Keratinocyte (primary cell): ENCODE measurements at regions not wholly inside any gene's neighbourhood (a gene's known extent, or its start where the extent isn't known, plus 50 kb on each side); places are given as distances from the start of the nearest gene placed in this dataset.

Experiments used
- DNase-seq: peaks from one replicate; pipeline ENCODE4 v3.0.0-alpha.2; 2011; ENCODE audit warnings: low read depth, missing footprints, low spot score
- FAIRE-seq: peaks from 2 replicates; lab custom pipeline; 2011; peaks lifted over from hg19 to GRCh38; lab: Jason Lieb, UNC
- H2AFZ ChIP-seq: 2 replicates; pipeline ENCODE4 v1.6.0; 2012; ENCODE audit warnings: low read length, control low read depth, inconsistent platforms; ENCODE audit not compliant: control insufficient read depth
- H3K27ac ChIP-seq: 2 replicates; pipeline ENCODE4 v1.5.1; 2011; ENCODE audit warnings: low read length; ENCODE audit not compliant: control insufficient read depth, insufficient read depth
- H3K27me3 ChIP-seq: 3 replicates; pipeline ENCODE4 v1.6.0; 2011; ENCODE audit warnings: low read length; ENCODE audit not compliant: control insufficient read depth, insufficient read depth; ENCODE audit errors: extremely low read depth
- H3K36me3 ChIP-seq, 2 experiments: 2 replicates in 1 of 2; 3 replicates in 1 of 2; pipeline ENCODE4 v1.5.1; 2011; ENCODE audit warnings: low read length in 2 of 2, mild to moderate bottlenecking in 1 of 2; ENCODE audit not compliant: control insufficient read depth in 2 of 2, insufficient read depth in 2 of 2; ENCODE audit errors: extremely low read depth in 1 of 2
- H3K4me1 ChIP-seq: 3 replicates; pipeline ENCODE4 v1.5.1; 2011; ENCODE audit warnings: low read length; ENCODE audit not compliant: control insufficient read depth, insufficient read depth; ENCODE audit errors: extremely low read depth
- H3K4me2 ChIP-seq: 3 replicates; pipeline ENCODE4 v1.6.0; 2011; ENCODE audit warnings: low read depth, low read length; ENCODE audit not compliant: control insufficient read depth, insufficient read depth; ENCODE audit errors: extremely low read depth
- H3K4me3 ChIP-seq, 3 experiments: fragments of 200-600 bp in 1 of 3; sonication (generic) in 1 of 3; 2 replicates in 2 of 3; 3 replicates in 1 of 3; pipeline ENCODE4 v1.5.1; 2011 to 2016; ENCODE audit warnings: low read length in 3 of 3, mild to moderate bottlenecking in 3 of 3, control low read depth in 2 of 3, inconsistent platforms in 1 of 3, low read depth in 1 of 3, mixed read lengths in 1 of 3, mixed run types in 1 of 3, moderate library complexity in 1 of 3; ENCODE audit not compliant: control insufficient read depth in 2 of 3, insufficient read depth in 2 of 3; ENCODE audit errors: extremely low read depth in 1 of 3
- H3K79me2 ChIP-seq: 2 replicates; pipeline ENCODE4 v1.6.0; 2012; ENCODE audit warnings: low read length; ENCODE audit not compliant: control insufficient read depth, insufficient read depth
- H3K9ac ChIP-seq: 3 replicates; pipeline ENCODE4 v1.6.0; 2011; ENCODE audit warnings: low read length; ENCODE audit not compliant: control insufficient read depth, insufficient read depth; ENCODE audit errors: extremely low read depth
- H3K9me1 ChIP-seq: 3 replicates; pipeline ENCODE4 v1.6.0; 2011; ENCODE audit warnings: low read length; ENCODE audit not compliant: control insufficient read depth, insufficient read depth; ENCODE audit errors: extremely low read depth
- H3K9me3 ChIP-seq: 2 replicates; pipeline ENCODE4 v1.5.1; 2012; ENCODE audit warnings: low read depth, low read length; ENCODE audit not compliant: control insufficient read depth
- H4K20me1 ChIP-seq: 3 replicates; pipeline ENCODE4 v1.6.0; 2011; ENCODE audit warnings: low read length; ENCODE audit not compliant: control insufficient read depth, insufficient read depth; ENCODE audit errors: extremely low read depth
- CTCF ChIP-seq, 3 experiments: IDR thresholded peaks in 1 of 3; conservative IDR thresholded peaks in 1 of 3; optimal IDR thresholded peaks in 1 of 3; 2 replicates in 2 of 3; 3 replicates in 1 of 3; pipeline versions ENCODE3 to v1.5.1; 2011; ENCODE audit warnings: low read length in 3 of 3, mild to moderate bottlenecking in 3 of 3, moderate library complexity in 2 of 3, control low read depth in 1 of 3, inconsistent platforms in 1 of 3; ENCODE audit not compliant: insufficient read depth in 2 of 3; ENCODE audit errors: extremely low read depth in 1 of 3
- EZH2 ChIP-seq: IDR thresholded peaks from one replicate; pipeline ENCODE4 v1.6.1; 2012; ENCODE audit warnings: inconsistent platforms, mild to moderate bottlenecking, low read length, moderate library complexity
- dilution Hi-C: fragments of 300-500 bp; cut with MboI; formaldehyde crosslinking; loops from one replicate; pipeline ENCODE4 v1.7.0; 2020; ENCODE audit warnings: low sequenced_read_pairs; ENCODE audit not compliant: extremely low pct_ligation_motif_present

DNA sequence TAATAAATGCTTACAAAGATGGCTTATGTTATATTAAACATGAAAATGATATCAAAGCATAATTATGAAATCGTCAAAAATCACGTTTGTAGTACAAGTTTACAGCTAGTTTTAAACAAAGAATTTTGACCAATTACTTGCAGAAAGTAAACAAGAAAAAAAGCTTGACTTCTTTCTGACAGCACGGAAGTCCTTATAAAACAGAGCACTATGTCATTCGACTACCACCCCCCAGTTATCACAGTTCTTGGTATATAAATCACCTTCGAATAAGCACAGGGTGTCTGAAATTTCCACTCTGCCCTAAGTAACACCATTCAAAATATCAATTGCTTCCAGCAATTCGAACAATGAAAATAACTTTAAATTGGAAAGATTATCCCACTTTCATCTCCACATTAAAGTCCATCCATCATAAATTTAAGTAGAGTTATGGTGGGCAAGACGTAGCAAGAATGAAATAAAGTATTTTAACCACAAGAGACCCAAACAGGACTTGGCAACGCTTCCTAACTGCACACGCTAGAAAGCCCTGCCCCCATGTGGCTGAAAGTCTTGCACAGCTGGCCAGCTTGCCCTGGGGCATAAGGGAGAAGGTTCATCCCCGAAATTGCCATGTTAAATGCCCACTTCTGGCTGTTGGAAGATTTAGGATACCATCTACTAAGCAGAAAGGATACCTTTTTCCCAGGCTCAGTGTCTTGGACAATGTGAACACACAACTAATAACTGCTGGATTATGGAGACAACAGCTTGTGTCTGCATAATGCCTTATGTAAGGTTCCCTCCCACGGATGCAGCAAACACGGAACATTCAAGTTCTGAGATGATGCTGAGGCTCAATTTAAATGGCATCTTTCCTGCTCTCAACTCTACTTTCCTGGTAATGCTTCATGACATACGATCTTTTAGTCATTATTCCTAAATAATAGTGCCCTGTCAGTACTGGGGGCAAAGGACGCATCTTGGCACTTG lies 116.4 kb upstream of the TJP1 start:
- no peak overlapping the region for H2AFZ ChIP-seq
- peaks cover 11% of the 10 kb centered on the region for H3K9me3 ChIP-seq
- H3K4me2 ChIP-seq, result peak overlapping the region; percentile 45
- peak overlapping the region; percentile 76 for H3K27ac ChIP-seq
- H3K9ac ChIP-seq, result peak overlapping the region; percentile 18
- H3K4me1 ChIP-seq, result peaks cover 58% of the 10 kb centered on the region
- H3K36me3 ChIP-seq, result no peaks in the 10 kb centered on the region
- peak overlapping the region in 2 of 3 experiments; percentile 9 to 12 for H3K4me3 ChIP-seq
- FAIRE-seq (peak; percentile 63), DNase-seq (no peak)
- H4K20me1 ChIP-seq, result no peaks in the 10 kb centered on the region
- no peak for TF ChIP-seq EZH2
- peak in 2 of 3 experiments; percentile 17 to 59 for TF ChIP-seq CTCF (optimal IDR thresholded peaks at IDR 0.05 in 1 of 3, IDR thresholded peaks at IDR 0.05 in 1 of 3, conservative IDR thresholded peaks at IDR 0.05 in 1 of 3; ENCODE audit: extremely low read depth in 1 of 3, insufficient read depth in 2 of 3, low read length in 3 of 3)
- no peaks in the 10 kb centered on the region for H3K79me2 ChIP-seq
- no peaks in the 10 kb centered on the region for H3K27me3 ChIP-seq
- H3K9me1 ChIP-seq, result no peaks in the 10 kb centered on the region
- dilution Hi-C loops, result no loop called here

- peaks cover 65% of the 10 kb centered on the region for H3K4me1 ChIP-seq
- peaks cover 11% of the 10 kb centered on the region for H3K9me3 ChIP-seq
- no peaks in the 10 kb centered on the region for H3K36me3 ChIP-seq
- H3K4me2 ChIP-seq, result peak overlapping the region; percentile 45
- H3K4me3 ChIP-seq, result peak overlapping the region in 1 of 3 experiments; percentile 12
- dilution Hi-C loops, result no loop called here
- H3K27me3 ChIP-seq, result no peaks in the 10 kb centered on the region
- no peaks in the 10 kb centered on the region for H3K79me2 ChIP-seq
- peak overlapping the region; percentile 76 for H3K27ac ChIP-seq
- DNase-seq, result no peak
- H3K9me1 ChIP-seq, result no peaks in the 10 kb centered on the region
- no peak overlapping the region for H2AFZ ChIP-seq
- TF ChIP-seq CTCF (optimal IDR thresholded peaks at IDR 0.05 in 1 of 3, IDR thresholded peaks at IDR 0.05 in 1 of 3, conservative IDR thresholded peaks at IDR 0.05 in 1 of 3; ENCODE audit: extremely low read depth in 1 of 3, insufficient read depth in 2 of 3, low read length in 3 of 3) (no peak), EZH2 (no peak)
- peak overlapping the region; percentile 18 for H3K9ac ChIP-seq
- H4K20me1 ChIP-seq, result no peaks in the 10 kb centered on the region
- peak; percentile 67 for FAIRE-seq
Observed at GRCh38 chr15:29937956-29938355, 115.7 kb upstream of the TJP1 start.
